Nephron (organoid): ENCODE measurements at regions not wholly inside any gene's neighbourhood (a gene's known extent, or its start where the extent isn't known, plus 50 kb on each side); places are given as distances from the start of the nearest gene placed in this dataset.
"Not testable (repeated sequence)": the region's sequence is repeated elsewhere in the genome, so short reads cannot be mapped to it uniquely, and the experiment has no call there.

ENCODE experiments used
- H3K27ac Mint-ChIP-seq, 3 experiments: 2 replicates each; pipeline ENCODE4 v1.8.0; 2020; ENCODE audit warnings: mixed read lengths in 3 of 3, mild to moderate bottlenecking in 2 of 3, moderate library complexity in 1 of 3
- H3K27me3 Mint-ChIP-seq: 2 replicates; pipeline ENCODE4 v1.8.0; 2021; ENCODE audit warnings: low read depth, mild to moderate bottlenecking, moderate library complexity, mixed read lengths
- H3K36me3 Mint-ChIP-seq: 2 replicates; pipeline ENCODE4 v1.8.0; 2020; ENCODE audit warnings: low read depth, mixed read lengths
- H3K4me1 Mint-ChIP-seq: 2 replicates; pipeline ENCODE4 v1.8.0; 2020; ENCODE audit warnings: mixed read lengths
- H3K4me3 Mint-ChIP-seq, 3 experiments: 2 replicates each; pipeline ENCODE4 v1.8.0; 2020; ENCODE audit warnings: mild to moderate bottlenecking in 3 of 3, mixed read lengths in 3 of 3, moderate library complexity in 2 of 3
- H3K9me3 Mint-ChIP-seq: 2 replicates; pipeline ENCODE4 v1.8.0; 2020; ENCODE audit warnings: mixed read lengths
- CTCF ChIP-seq, 3 experiments: fragments of 200-600 bp; sonication (generic); IDR thresholded peaks; one replicate each; pipeline ENCODE4 v1.5.0; 2021; ENCODE audit warnings: antibody characterized with exemption in 3 of 3; ENCODE audit not compliant: unreplicated experiment in 3 of 3

GRCh38 chr1:38651669-38652068, 207.9 kb downstream of the RRAGC start:
- Mint-ChIP-seq H3K4me3 (no peak overlapping the region), H3K27me3 (peaks cover 26% of the 10 kb centered on the region), H3K27ac (no peak overlapping the region), H3K4me1 (no peaks in the 10 kb centered on the region), H3K9me3 (peaks cover 8% of the 10 kb centered on the region), H3K36me3 (peaks cover 3% of the 10 kb centered on the region)
- no peak for TF ChIP-seq CTCF (IDR thresholded peaks at IDR 0.05; ENCODE audit: unreplicated experiment in 3 of 3)

- peaks cover 8% of the 10 kb centered on the region for H3K9me3 Mint-ChIP-seq
- H3K27ac Mint-ChIP-seq: no peak overlapping the region
- no peak for TF ChIP-seq CTCF (IDR thresholded peaks at IDR 0.05; ENCODE audit: unreplicated experiment in 3 of 3)
- H3K36me3 Mint-ChIP-seq: peaks cover 3% of the 10 kb centered on the region
- H3K4me3 Mint-ChIP-seq: no peak overlapping the region
- H3K27me3 Mint-ChIP-seq: peaks cover 19% of the 10 kb centered on the region
- H3K4me1 Mint-ChIP-seq: no peaks in the 10 kb centered on the region
Observed at GRCh38 chr1:38648417-38648816, 211.2 kb downstream of the RRAGC start.

DNA sequence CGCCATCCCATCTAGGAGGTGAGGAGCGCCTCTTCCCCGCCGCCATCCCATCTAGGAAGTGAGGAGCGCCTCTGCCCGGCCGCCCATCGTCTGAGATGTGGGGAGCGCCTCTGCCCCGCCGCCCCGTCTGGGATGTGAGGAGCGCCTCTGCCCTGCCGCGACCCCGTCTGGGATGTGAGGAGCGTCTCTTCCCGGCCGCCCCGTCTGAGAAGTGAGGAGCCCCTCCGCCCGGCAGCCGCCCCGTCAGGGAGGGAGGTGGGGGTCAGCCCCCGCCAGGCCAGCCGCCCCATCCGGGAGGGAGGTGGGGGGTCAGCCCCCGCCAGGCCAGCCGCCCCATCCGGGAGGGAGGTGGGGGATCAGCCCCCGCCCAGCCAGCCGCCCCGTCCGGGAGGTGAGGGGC, 212.2 kb downstream of the RRAGC start:
- Mint-ChIP-seq H3K9me3 (peaks cover 13% of the 10 kb centered on the region), H3K27me3 (peaks cover 27% of the 10 kb centered on the region)
- not testable (repeated sequence) for H3K4me3 Mint-ChIP-seq, H3K4me1 Mint-ChIP-seq, H3K36me3 Mint-ChIP-seq, H3K27ac Mint-ChIP-seq

- Mint-ChIP-seq H3K4me3 (no peak overlapping the region), H3K27me3 (peaks cover 32% of the 10 kb centered on the region), H3K4me1 (no peaks in the 10 kb centered on the region), H3K9me3 (peaks cover 17% of the 10 kb centered on the region), H3K36me3 (peaks cover 2% of the 10 kb centered on the region), H3K27ac (no peak overlapping the region)
- TF ChIP-seq CTCF (IDR thresholded peaks at IDR 0.05; ENCODE audit: unreplicated experiment in 3 of 3): no peak
Observed at GRCh38 chr1:38644092-38644491, 215.5 kb downstream of the RRAGC start.

DNA sequence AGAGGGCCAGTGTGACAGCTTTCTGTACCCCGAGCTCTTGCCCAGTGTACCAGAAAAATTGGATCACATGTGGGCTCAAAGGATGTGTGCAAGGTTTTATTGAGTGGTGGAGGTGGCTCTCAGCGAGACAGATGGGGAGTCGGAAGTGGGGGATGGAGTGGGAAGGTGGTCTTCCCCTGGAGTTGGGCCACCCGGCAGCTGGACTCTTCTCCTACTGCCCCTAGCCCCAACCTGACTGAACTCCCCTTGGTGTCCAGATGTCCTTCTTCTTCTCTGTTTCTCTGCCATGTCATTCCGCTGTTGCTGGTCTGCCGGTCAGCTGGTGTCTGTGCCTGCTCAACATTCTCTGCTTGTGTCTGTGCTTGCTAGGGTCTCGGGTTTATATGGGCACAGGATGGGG, 217.9 kb downstream of the RRAGC start:
- Mint-ChIP-seq H3K4me1 (no peaks in the 10 kb centered on the region), H3K4me3 (no peak overlapping the region), H3K27ac (no peak overlapping the region), H3K36me3 (no peaks in the 10 kb centered on the region), H3K27me3 (peaks cover 29% of the 10 kb centered on the region), H3K9me3 (peaks cover 13% of the 10 kb centered on the region)
- no peak for TF ChIP-seq CTCF (IDR thresholded peaks at IDR 0.05; ENCODE audit: unreplicated experiment in 3 of 3)

DNA sequence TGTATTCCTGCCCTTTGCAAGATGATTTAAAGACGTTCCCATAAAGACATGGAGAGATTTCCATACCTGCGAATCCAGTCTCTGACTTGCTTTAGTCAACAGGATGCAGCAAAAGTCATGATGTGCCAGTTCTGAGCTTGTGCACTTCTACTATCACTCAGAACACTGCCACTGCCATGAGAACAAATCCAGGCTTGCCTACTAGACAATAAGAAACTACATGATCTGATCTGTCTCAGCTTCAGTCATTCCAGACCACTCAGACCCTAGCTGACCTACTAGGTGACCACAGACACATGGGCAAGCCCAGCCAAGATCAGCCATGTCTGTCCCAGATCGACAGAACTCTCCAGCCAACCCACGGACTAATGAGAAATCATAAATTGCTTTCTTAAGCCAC, 219.2 kb downstream of the RRAGC start:
- H3K36me3 Mint-ChIP-seq: no peaks in the 10 kb centered on the region

More for the DNA sequence above, 219.2 kb downstream of the RRAGC start:
- Mint-ChIP-seq H3K9me3 (peaks cover 13% of the 10 kb centered on the region), H3K27ac (no peak overlapping the region), H3K27me3 (peaks cover 34% of the 10 kb centered on the region), H3K4me3 (no peak overlapping the region), H3K4me1 (no peaks in the 10 kb centered on the region)
- TF ChIP-seq CTCF (IDR thresholded peaks at IDR 0.05; ENCODE audit: unreplicated experiment in 3 of 3): no peak
